Heart right ventricle (tissue), 16 donors: ENCODE measurements at regions not wholly inside any gene's neighbourhood (a gene's known extent, or its start where the extent isn't known, plus 50 kb on each side); places are given as distances from the start of the nearest gene placed in this dataset.

Experiments used
- ATAC-seq, 8 donors: fragments of 200-7000 bp; cut with Tn5 transposase; one replicate each; pipeline ENCODE4 v1.9.1; 2020; ENCODE audit warnings: mild to moderate bottlenecking in 8 of 8, moderate library complexity in 8 of 8, moderate number of reproducible peaks in 1 of 8
- DNase-seq, 2 donors: peaks; one replicate each; pipeline ENCODE4 v3.0.0-alpha.2; 2020
- H3K27ac ChIP-seq, 10 donors: fragments of 200-600 bp; sonication (generic) in 2 of 10; one replicate each; pipeline versions ENCODE4 v1.5.0 to v1.8.0; 2020 to 2022; ENCODE audit warnings: mild to moderate bottlenecking in 3 of 10
- H3K27me3 ChIP-seq, 7 donors: fragments of 200-600 bp; one replicate each; pipeline ENCODE4 v1.8.0; 2021 to 2022; ENCODE audit warnings: mild to moderate bottlenecking in 2 of 7
- H3K36me3 ChIP-seq, 9 donors: fragments of 200-600 bp; sonication (generic) in 1 of 9; one replicate each; pipeline versions ENCODE4 v1.5.0 to v1.8.0; 2020 to 2022; ENCODE audit warnings: mild to moderate bottlenecking in 2 of 9
- H3K4me1 ChIP-seq, 9 donors: fragments of 200-600 bp; sonication (generic) in 1 of 9; one replicate each; pipeline versions ENCODE4 v1.5.0 to v1.8.0; 2020 to 2022; ENCODE audit warnings: mild to moderate bottlenecking in 4 of 9
- H3K4me3 ChIP-seq, 10 donors: fragments of 200-600 bp; sonication (generic) in 2 of 10; one replicate each; pipeline versions ENCODE4 v1.5.0 to v1.8.0; 2020 to 2022; ENCODE audit warnings: mild to moderate bottlenecking in 7 of 10, moderate library complexity in 2 of 10
- H3K9me3 ChIP-seq, 11 donors: fragments of 200-600 bp in 10 of 11; sonication (generic) in 2 of 11; one replicate each; pipeline versions ENCODE4 v1.5.0 to v1.8.0; 2013 to 2022; ENCODE audit warnings: mild to moderate bottlenecking in 2 of 11, control low read depth in 1 of 11, moderate library complexity in 1 of 11
- WGBS, 2 donors: extraction: QIAGEN DNeasy Blood & Tissue Kit; methylation state at CpG; one replicate each; pipeline ENCODE4 v1.1.7; 2013; ENCODE audit warnings: inconsistent platforms in 1 of 2; 5-methylcytosine and 5-hydroxymethylcytosine counted together
- intact Hi-C, 10 donors: fragments of 100-400 bp; cut with DNase I; formaldehyde crosslinking; loops; one replicate each; pipeline versions ENCODE4 v1.11.1 to v1.14.2; 2022
- TF ChIP-seq, protein P1 (sequence below), 9 donors: fragments of 200-600 bp; sonication (generic) in 2 of 9; IDR thresholded peaks; one replicate each; pipeline versions ENCODE4 v1.5.0 to v1.8.0; 2021 to 2022; ENCODE audit warnings: antibody characterized with exemption in 9 of 9, mild to moderate bottlenecking in 5 of 9, moderate library complexity in 1 of 9
- donor health status: Arrhythmogenic right ventricular cardiomyopathy.
- donor health status: ischemic (EF 13 %, LVEDD 7.1; RV severe dilation, severe dysfunction).
- donor health status: healthy with polysubstance abuse.
- donor health status: DM: no; HTN: yes; CAD: no.
- donor health status: DM: no; HTN: no; CAD: no.
- donor health status: ischemic (EF 25% LVEDD 6.9; RV normal size, moderate dysfunction).
- donor health status: ischemic (EF 25% LVEDD 5.7; RV mildly dilated, moderate dysfunction).
- donor health status: healthy.
- donor health status: DM: yes; HTN: yes; CAD: no.
- donor health status: Ischemic cardiomyopathy.
- donor health status: ischemic (EF 35%, LVEDD 5.7; RV mildly dilated, moderate dysfunction).
- donor health status: nonischemic (EF 11% LVEDD 7.7; RV severe dilation, severe dysfunction).
- donor health status: DM: yes; HTN: yes; CAD: no.
- donor health status: PGD.
- donor health status: ischemic (EF 29% LVEDD 5.4; RV normal size, mild dysfunction).
- donor health status: nonischemic (EF 23%, LVEDD 6.1; RV moderate dilation, normal function).

GRCh38 chr2:76083248-76083647, 372.5 kb upstream of the GCFC2 start:
- intact Hi-C loops, result no loop called here
- Histone ChIP-seq H3K36me3 (no peaks in the 10 kb centered on the region), H3K27ac (no peak overlapping the region), H3K4me3 (no peak overlapping the region), H3K9me3 (peaks cover 0 to 4% (median 0%) of the 10 kb centered on the region in 11 donors), H3K27me3 (no peaks in the 10 kb centered on the region), H3K4me1 (no peaks in the 10 kb centered on the region)
- TF ChIP-seq, protein P1, sequence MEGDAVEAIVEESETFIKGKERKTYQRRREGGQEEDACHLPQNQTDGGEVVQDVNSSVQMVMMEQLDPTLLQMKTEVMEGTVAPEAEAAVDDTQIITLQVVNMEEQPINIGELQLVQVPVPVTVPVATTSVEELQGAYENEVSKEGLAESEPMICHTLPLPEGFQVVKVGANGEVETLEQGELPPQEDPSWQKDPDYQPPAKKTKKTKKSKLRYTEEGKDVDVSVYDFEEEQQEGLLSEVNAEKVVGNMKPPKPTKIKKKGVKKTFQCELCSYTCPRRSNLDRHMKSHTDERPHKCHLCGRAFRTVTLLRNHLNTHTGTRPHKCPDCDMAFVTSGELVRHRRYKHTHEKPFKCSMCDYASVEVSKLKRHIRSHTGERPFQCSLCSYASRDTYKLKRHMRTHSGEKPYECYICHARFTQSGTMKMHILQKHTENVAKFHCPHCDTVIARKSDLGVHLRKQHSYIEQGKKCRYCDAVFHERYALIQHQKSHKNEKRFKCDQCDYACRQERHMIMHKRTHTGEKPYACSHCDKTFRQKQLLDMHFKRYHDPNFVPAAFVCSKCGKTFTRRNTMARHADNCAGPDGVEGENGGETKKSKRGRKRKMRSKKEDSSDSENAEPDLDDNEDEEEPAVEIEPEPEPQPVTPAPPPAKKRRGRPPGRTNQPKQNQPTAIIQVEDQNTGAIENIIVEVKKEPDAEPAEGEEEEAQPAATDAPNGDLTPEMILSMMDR (IDR thresholded peaks at IDR 0.05), result no peak
- 32 to 60% methylated on average over 2 of the region's 2 CpGs for WGBS, 2 donors
- DNase-seq (no peak), ATAC-seq (no peak)

DNA sequence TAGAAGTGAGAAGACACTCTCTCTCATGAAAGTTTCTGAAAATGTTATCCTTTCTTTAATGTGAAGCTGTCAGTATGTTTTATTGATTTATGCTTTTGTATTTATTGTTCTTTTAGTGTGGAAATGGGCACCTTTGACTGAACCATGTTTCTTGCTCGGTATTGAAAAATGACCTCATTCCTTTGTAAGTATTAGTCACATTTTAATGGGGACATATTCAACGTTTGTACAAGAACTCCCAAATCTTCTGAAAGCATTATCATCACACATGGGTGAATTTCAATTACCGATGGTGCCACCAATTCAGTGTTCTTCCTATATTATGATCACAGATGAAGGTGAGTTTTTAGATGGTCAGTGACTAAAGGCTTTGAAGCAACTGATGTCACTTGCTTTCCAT, 371.8 kb upstream of the GCFC2 start:
- DNase-seq (no peak), ATAC-seq (no peak)
- Histone ChIP-seq H3K36me3 (no peaks in the 10 kb centered on the region), H3K27me3 (no peaks in the 10 kb centered on the region), H3K4me3 (no peak overlapping the region), H3K4me1 (no peaks in the 10 kb centered on the region), H3K9me3 (peaks cover 0 to under 1% (median 0%) of the 10 kb centered on the region in 11 donors), H3K27ac (no peak overlapping the region)
- 70% methylated on average over 3 of the region's 3 CpGs for WGBS, 2 donors
- intact Hi-C loops, result no loop called here
- TF ChIP-seq, protein P1 (IDR thresholded peaks at IDR 0.05), result no peak

GRCh38 chr2:76080154-76080553, 369.4 kb upstream of the GCFC2 start:
- no peaks in the 10 kb centered on the region for H3K9me3 ChIP-seq
- intact Hi-C loops, result no loop called here
- DNase-seq, result no peak
- H3K36me3 ChIP-seq, result no peaks in the 10 kb centered on the region
- no peak for ATAC-seq
- no peak overlapping the region for H3K27ac ChIP-seq
- H3K4me1 ChIP-seq, result no peaks in the 10 kb centered on the region
- TF ChIP-seq, protein P1 (IDR thresholded peaks at IDR 0.05), result no peak
- no peaks in the 10 kb centered on the region for H3K27me3 ChIP-seq
- 22 to 28% methylated on average over 2 of the region's 2 CpGs for WGBS, 2 donors
- no peak overlapping the region for H3K4me3 ChIP-seq

- DNase-seq (no peak), ATAC-seq (no peak)
- no peaks in the 10 kb centered on the region for H3K36me3 ChIP-seq
- intact Hi-C loops, result no loop called here
- H3K27ac ChIP-seq, result no peak overlapping the region
- TF ChIP-seq, protein P1 (IDR thresholded peaks at IDR 0.05), result no peak
- no peaks in the 10 kb centered on the region for H3K27me3 ChIP-seq
- H3K4me1 ChIP-seq, result no peaks in the 10 kb centered on the region
- H3K4me3 ChIP-seq, result no peak overlapping the region
- H3K9me3 ChIP-seq, result peaks cover 0 to 14% (median 0%) of the 10 kb centered on the region in 11 donors
- WGBS, 2 donors, result 93 to 94% methylated on average over 1 of the region's 1 CpG
Measured at GRCh38 chr2:76075126-76075525, 364.4 kb upstream of the GCFC2 start.
